HFFc6 (cell line): ENCODE measurements at regions not wholly inside any gene's neighbourhood (a gene's known extent, or its start where the extent isn't known, plus 50 kb on each side); places are given as distances from the start of the nearest gene placed in this dataset.

Experiments
- DNase-seq: peaks from one replicate; pipeline ENCODE4 v3.0.0-alpha.2; 2018
- H3K27ac Mint-ChIP-seq: 2 replicates; pipeline ENCODE4 v1.8.0; 2020; ENCODE audit warnings: mild to moderate bottlenecking, mixed read lengths
- H3K27me3 Mint-ChIP-seq: 2 replicates; pipeline ENCODE4 v1.8.0; 2021; ENCODE audit warnings: mild to moderate bottlenecking, moderate library complexity, mixed read lengths; ENCODE audit not compliant: insufficient read depth
- H3K36me3 Mint-ChIP-seq: 2 replicates; pipeline ENCODE4 v1.8.0; 2021; ENCODE audit warnings: low read depth, mixed read lengths
- H3K4me1 Mint-ChIP-seq: 2 replicates; pipeline ENCODE4 v1.8.0; 2020; ENCODE audit warnings: low read depth, mixed read lengths
- H3K4me3 Mint-ChIP-seq: 2 replicates; pipeline ENCODE4 v1.8.0; 2020; ENCODE audit warnings: mild to moderate bottlenecking, moderate library complexity, mixed read lengths
- H3K9me3 Mint-ChIP-seq: 2 replicates; pipeline ENCODE4 v1.8.0; 2020; ENCODE audit warnings: mild to moderate bottlenecking, mixed read lengths
- CTCF ChIP-seq: fragments of 200-600 bp; sonication (generic); IDR thresholded peaks from 2 replicates; pipeline ENCODE4 v1.5.0; 2021; ENCODE audit warnings: antibody characterized with exemption, mild to moderate bottlenecking

- DNase-seq = no peak
- H3K9me3 Mint-ChIP-seq = peaks cover 20% of the 10 kb centered on the region
- H3K4me3 Mint-ChIP-seq = no peak overlapping the region
- H3K36me3 Mint-ChIP-seq = peaks cover 20% of the 10 kb centered on the region
- H3K4me1 Mint-ChIP-seq = peaks cover 34% of the 10 kb centered on the region
- peaks cover 2% of the 10 kb centered on the region; the same call in 1 of the 2 replicates for H3K27me3 Mint-ChIP-seq
- no peak overlapping the region for H3K27ac Mint-ChIP-seq
- no peak for TF ChIP-seq CTCF
These were observed 173.8 kb downstream of the VEGFA start for GRCh38 chr6:43943781-43944250.

- peaks cover 32% of the 10 kb centered on the region for H3K4me1 Mint-ChIP-seq
- no peak for TF ChIP-seq CTCF
- H3K27me3 Mint-ChIP-seq = peaks cover 2% of the 10 kb centered on the region; the same call in 1 of the 2 replicates
These were observed 173.2 kb downstream of the VEGFA start for GRCh38 chr6:43943099-43943766.

GRCh38 chr6:43942616-43943015, 172.6 kb downstream of the VEGFA start:
- peaks cover 32% of the 10 kb centered on the region for H3K4me1 Mint-ChIP-seq
- H3K36me3 Mint-ChIP-seq = peaks cover 20% of the 10 kb centered on the region
- DNase-seq = no peak
- no peak for TF ChIP-seq CTCF
- H3K9me3 Mint-ChIP-seq = peaks cover 20% of the 10 kb centered on the region
- H3K27ac Mint-ChIP-seq = no peak overlapping the region
- peaks cover 2% of the 10 kb centered on the region; the same call in 1 of the 2 replicates for H3K27me3 Mint-ChIP-seq
- H3K4me3 Mint-ChIP-seq = no peak overlapping the region

More at GRCh38 chr6:43943099-43943766, 173.2 kb downstream of the VEGFA start:
- Mint-ChIP-seq H3K9me3 (peaks cover 20% of the 10 kb centered on the region), H3K36me3 (peaks cover 20% of the 10 kb centered on the region), H3K27ac (no peak overlapping the region), H3K4me3 (no peak overlapping the region)
- DNase-seq = no peak

GRCh38 chr6:43942011-43942442, 172.0 kb downstream of the VEGFA start:
- no peak overlapping the region for H3K4me3 Mint-ChIP-seq
- DNase-seq = no peak
- H3K4me1 Mint-ChIP-seq = peaks cover 32% of the 10 kb centered on the region
- peaks cover 20% of the 10 kb centered on the region for H3K36me3 Mint-ChIP-seq
- H3K27ac Mint-ChIP-seq = no peak overlapping the region
- H3K9me3 Mint-ChIP-seq = peaks cover 20% of the 10 kb centered on the region
- H3K27me3 Mint-ChIP-seq = peaks cover 2% of the 10 kb centered on the region
- TF ChIP-seq CTCF = no peak

DNA sequence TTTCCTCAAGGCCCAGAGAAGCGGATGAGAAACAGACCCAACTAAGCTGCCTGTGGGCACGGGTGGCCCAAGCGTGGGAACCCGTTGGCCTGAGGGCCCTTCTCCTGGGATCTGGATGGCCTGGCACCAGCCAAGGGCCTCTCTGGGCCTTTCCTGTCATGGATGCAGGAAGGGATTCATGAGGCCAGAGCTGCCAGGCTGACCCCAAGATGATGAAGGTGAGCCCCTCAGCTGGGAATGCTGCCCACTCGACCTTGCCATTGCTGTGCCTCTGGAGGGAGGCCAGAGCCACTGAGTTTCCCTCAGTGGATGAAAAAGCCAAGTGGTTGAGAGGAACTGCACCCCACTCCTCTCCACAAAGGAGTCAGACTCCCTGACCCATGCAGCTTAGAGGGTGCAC, 171.2 kb downstream of the VEGFA start:
- no peak overlapping the region for H3K4me3 Mint-ChIP-seq
- H3K27ac Mint-ChIP-seq = no peak overlapping the region
- no peak for DNase-seq
- peaks cover 16% of the 10 kb centered on the region for H3K9me3 Mint-ChIP-seq
- peaks cover 26% of the 10 kb centered on the region for H3K4me1 Mint-ChIP-seq
- peaks cover 16% of the 10 kb centered on the region for H3K36me3 Mint-ChIP-seq
- TF ChIP-seq CTCF = no peak
- H3K27me3 Mint-ChIP-seq = peaks cover 5% of the 10 kb centered on the region
